NCI-H524 (cell line): ENCODE measurements at regions not wholly inside any gene's neighbourhood (a gene's known extent, or its start where the extent isn't known, plus 50 kb on each side); places are given as distances from the start of the nearest gene placed in this dataset.

Experiments used
- DNase-seq, 2 experiments: peaks; one replicate each; lab custom pipeline; 2025; lab: John Stamatoyannopoulos, UW

DNA sequence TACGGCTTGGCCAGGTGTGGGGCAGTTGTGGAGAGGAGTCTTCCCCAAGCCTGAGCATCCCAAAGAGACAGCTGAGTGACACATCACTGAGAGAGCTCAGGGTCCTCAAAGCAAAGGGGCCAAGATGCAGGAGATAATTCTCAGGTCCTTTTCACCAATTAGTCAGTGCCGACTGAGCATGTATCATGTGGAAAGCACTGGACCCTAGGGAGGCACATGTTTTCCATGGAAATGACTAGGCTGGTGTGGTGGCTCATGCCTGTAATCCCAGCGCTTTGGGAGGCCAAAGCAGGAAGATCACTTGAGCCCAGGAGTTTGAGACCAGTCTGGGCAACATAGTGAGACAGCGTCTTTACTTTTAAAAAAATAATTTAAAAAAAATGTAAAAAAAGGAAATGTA, 67.3 kb upstream of the PRPS1 start:
- DNase-seq, result no peak

DNA sequence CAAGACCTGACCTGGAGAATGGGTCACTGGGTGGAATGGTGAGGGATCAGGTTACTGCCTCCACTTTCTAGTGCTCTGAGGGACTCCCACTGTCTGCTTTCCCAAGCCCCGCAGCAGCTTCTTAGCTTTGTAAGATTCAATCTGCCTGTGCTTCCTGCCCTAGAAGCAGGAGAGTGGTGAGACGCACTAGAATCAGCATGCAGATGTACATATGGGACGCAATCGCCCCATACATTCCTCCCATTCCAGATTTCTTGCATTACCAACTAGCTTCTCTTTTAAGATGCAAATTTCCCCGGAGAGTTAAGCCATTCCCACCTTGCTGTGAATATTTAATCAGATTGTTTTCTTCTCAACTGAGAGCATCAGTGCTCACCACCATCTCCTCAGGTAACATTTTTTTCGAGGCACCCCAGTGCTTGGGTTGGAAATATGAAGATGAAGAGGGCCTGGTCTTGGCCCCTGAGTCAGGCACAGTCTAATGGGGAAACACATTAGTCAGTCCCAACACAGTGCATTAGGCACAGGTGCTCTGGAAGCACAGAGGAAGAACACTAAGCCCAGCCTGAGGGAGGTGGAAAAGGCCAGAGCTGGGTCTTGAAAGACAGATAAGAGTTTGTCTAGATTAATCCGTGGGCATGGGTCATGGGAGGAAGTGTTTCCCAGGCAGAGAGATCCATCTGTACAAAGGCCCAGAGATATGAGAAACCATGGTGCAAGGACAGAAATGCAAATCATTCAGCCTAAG, 66.7 kb upstream of the PRPS1 start:
- DNase-seq, result no peak

DNA sequence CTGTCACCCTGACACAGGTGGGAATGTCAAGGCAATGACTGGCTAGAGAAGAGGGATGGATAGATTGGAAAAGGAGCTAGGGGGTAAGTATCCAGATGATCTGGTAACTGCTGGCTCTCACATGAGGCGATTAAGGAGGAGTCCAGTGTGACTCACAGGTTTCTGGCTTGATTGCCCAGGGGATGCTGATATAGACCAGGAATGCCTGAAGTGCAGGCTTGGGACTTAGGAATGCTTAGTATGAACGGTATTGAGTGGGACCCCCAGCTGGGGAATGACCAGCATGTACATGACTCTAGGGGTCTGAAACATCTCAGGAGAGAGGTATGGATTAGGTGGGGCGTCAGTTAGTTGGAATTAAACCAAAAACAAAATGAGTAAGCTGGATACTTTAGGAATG, 65.8 kb upstream of the PRPS1 start:
- DNase-seq, result no peak

DNA sequence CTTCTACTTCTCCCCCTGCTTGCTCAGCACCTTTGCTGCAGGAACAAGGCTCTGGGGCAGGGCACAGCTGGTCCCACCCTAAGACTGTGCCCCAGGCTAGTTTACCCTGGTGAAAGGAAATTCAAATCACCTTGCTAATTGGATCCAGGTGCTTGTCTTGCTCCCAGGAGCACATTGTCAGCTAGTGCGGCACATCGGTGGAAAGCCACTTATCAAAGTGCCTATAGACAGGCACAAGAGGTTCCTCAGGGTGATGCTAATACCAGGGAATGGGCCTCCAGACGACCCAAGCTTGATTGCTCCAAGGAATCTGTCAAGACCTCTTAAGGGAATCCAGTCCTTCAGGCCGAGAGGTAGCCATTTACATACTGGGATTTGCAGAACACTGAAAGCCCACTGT, 64.5 kb upstream of the PRPS1 start:
- peak; percentile 5 to 27 for DNase-seq

DNA sequence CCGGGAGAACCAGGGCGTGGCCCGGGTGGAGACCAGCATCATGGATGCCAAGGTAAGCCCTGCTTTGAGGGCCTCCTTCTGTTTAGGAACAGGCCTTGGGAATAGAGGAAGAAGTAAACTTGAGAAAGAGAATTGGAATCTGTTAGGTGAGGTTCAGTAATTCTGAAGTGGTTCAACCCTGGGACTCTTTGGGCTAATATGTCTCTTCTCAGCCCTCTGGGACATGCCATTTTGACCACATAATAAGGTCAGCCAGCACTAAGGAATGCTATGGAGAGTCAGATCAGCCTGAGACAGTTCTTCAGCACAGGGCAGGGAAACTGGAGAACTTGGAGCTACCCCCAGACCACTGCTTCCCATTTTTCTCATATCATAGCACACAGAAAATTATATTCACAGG, 63.3 kb upstream of the PRPS1 start:
- no peak for DNase-seq

DNA sequence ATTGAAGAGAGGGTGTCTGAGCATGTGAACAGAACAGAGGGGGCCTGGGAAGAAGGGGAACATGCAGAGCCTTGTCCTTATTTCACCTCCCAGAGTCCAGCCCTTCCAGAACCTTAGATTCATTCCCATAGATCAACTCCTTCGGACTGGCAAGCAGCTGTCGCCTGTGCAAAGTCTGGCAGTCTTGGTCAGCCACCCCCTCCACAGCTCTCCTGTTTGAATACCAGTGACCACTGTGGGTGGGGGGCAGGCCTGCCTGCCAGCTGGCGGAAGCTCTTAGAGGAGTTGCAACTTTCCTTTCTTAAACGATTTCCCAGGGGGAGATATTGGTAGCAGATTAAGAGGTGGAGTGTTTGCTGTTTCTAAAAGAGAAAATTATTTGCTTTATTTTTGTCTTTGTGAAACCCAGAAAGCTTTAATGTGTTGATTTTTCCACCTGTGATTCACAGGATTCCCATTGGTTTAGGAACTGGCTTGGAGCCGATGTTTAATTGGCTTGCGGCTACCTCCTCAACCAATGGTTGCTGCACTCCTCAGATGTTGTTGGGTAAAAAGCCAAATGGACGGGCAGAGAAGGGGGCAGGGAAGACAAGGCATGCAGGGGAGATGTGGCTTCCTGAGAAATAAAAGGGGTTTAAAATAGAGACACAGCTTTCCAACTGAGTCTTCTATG, 62.2 kb upstream of the PRPS1 start:
- DNase-seq, result peak; percentile 67 to 78

DNA sequence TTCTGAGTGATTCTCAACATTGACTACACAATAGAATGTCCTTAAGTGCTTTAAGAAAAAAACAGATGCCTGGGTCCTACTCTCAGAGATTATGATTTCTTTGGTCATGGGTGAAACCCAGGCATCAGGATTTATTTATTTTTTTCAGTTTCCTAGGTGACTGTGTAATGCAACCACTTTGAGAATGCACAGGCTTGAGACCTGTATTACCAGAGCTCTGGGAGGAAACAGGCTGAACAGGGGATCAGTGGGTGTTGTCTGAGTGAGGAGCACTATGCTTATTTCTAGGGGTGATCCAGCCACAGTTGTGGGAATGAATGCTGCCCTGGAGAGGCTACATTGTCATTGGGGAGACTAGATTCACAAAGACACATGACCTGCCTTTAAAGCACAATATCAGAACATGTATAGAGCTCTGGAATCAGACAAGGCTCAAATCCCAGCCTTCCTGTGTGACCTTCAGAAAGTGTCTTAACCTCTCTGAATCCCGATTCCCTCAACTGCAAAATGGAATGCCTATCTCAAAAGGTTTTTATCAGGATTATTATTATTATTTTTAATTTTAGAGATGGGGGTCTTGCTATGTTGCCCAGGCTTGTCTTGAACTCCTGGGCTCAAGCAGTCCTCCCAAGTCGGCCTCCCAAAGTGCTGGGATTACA, 61.6 kb upstream of the PRPS1 start:
- DNase-seq, result peak in 1 of 2 experiments; percentile 36

DNA sequence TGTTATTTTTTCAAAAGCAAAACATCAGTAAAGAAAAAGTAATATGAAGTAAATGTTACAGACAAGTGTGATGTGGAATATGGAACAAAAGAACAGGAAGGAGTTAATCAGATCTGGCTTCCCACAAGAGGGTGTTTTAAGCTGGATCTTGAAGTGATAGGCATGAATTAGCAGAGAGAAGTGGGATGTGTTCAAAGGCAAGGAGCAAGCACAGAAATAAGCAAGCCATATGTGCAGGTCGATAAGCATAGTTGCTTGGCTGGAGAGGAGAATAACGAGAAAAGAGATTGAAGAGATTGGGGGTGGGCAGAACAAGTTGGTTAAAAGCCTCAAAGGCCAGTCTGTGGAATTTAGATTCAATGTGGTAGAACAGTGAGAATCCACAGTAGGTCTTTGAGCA, 60.9 kb upstream of the PRPS1 start:
- DNase-seq, result peak; percentile 74 to 79

DNA sequence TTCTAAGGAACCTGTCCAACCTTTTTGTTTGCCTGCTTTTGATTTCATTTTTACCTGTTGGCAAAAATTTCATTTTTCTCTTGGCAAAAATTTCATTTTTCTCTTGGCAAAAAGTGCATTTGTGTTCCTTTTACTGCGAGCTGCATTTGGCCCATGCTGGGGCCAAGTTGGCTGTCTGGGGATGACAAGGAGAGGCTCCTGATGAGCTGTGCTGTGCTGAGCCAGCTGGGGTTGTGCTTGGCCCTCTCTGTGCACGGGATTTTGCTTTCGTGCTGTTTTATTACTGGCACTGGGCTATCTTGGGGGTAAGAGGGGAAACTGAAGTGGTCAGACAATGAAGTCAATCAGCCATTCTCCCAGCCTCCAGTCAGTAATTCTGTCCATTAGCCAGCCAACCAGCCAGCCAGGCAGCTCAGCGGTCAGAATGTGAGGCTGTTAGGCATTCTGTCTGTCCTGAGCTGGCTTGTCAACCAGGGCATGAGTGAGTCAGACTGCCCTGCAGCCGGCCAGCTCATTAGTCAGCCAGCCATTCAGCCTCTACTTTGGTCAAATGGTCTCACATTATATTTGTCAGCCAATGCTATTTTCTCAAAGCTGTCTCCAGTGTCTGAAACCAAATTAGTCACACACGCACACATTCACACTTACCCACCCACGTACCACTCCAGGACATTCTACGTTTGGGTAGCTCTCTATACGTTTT, 56.9 kb upstream of the PRPS1 start:
- DNase-seq, result no peak

DNA sequence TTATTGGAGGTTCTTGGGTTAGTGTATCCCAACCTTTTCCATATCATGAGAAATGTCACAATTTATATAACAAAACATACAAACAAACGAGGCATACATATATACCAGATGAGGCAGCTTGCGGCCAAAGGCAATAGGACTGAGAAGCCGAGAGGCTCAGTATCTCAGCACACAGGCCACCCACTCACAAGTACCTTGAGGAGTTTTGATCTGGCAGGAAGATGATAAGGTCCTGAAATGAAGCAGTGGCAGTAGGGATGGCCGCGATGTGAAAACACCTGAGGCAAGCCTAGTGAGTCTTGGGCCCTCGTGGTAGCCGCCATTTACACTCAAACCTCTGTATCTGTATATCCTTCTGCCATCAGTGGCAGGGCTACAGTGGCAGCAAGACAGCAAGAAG, 55.3 kb upstream of the PRPS1 start:
- DNase-seq, result no peak

DNA sequence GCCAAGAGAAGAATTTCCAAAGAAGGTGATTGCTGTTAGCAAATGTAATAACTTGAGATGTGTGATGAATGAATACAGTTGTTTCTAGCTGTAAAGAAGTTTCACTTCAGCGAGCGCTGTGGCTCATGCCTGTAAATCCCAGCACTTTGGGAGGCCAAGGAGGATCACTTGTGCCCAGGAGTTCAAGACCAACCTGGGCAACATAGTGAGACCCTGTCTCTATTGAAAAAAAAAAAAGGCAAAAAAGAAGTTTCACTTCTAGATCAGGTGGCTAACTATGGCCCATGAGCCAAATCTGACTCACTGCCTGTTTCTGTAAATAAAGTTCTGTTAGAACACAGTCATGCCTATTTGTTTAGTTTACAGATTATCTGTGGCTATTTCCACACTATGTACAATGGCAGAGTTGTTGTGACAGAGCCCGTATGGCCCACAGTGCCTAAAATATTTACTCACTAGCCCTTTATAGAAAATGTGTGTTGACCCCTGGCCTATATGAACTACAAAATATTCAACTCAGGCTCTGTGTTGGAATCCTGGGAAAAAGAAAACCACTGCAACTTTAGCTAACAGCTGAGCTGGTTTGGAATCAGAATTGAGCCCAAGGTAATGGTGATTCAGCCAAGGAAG, 54.1 kb upstream of the PRPS1 start:
- DNase-seq, result no peak

DNA sequence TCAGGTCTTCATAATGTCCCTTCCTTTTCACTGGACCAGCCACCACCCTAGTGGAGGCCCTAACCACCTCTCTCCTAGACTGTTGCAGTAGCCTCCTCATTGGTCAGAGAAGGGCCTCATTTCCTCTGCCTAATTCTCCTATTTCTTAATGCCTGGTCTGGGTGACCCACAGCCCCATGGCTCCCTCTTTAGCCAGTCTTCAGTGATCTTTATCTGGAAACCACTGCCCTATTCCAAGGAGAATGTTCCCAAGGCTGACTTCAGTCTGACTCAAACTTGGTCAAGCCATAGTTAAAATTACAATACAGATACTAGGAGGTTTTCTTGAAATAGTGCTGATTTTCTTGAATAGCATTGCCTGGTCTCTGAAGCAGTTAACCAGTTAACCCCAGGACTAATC, 53.6 kb upstream of the PRPS1 start:
- no peak for DNase-seq

DNA sequence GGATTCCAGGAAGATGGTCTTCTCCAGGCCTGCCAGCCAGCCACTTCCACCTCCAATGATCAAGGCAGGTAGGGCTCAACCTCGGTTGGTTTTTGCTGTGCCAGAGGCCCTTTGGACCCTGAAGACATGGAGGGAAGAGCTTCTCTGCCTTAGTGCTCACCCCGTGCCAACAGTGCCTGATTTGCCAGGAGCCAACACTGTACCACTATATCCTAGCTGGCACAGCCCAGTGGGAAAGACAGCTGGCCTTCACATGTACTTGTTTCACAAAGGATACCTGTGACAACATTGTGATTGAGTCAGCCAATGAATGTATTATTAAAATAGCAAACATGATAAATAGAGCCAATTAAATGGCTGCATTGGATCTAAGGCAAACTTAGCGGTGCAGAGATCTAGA, 51.9 kb upstream of the PRPS1 start:
- DNase-seq, result no peak

DNA sequence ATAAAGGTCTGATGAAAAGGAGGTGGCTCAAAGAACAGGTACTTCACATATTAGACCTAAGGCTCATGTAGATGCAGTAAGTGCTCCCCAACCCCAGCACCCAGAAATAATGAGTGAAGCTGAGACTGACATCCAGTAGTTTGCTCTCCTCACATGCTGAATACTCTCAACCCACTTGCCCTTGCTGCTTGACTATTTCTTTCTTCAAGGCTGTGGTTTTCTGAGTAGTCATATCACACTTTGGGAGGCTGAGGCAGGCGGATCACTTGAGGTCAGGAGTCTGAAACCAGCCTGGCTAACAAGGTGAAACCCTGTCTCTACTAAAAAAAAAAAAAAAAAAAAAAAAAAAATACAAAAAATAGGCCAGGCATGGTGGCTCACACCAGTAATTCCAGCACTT, 51.5 kb upstream of the PRPS1 start:
- no peak for DNase-seq

DNA sequence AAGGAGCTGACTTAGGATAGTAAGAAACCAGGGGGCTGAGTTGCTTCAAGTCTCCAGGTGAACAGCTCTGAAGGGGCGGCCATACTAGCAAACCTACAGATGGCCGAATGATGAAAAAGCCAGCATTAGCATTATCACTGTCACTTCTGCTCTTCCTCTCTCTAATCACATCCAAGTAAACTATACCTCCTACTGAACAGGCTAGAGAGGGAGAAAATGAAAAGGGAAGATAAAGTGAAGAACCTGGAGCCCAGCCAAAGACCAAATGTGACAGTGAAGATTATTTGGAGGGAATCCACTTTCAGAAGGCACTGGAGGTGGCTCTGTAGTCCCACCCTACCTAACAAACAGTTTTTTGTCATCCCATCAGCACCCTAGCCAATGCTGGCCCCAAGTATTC, 50.4 kb upstream of the PRPS1 start:
- no peak for DNase-seq
